Endothelial cell of umbilical vein (primary cell): ENCODE measurements at regions not wholly inside any gene's neighbourhood (a gene's known extent, or its start where the extent isn't known, plus 50 kb on each side); places are given as distances from the start of the nearest gene placed in this dataset.

Source experiments
- BruUV-seq: library from RNA; stranded (reverse); fragments of 400-500 nt; replicated peaks from 2 replicates; lab custom pipeline; 2021; lab: Mats Ljungman, UMichigan
- CTCF ChIA-PET: fragments of 300-600, 350-600 bp; sonication (Branson Sonifier 250); formaldehyde crosslinking; loops from one replicate; lab custom pipeline; 2021; ENCODE audit warnings: antibody characterized with exemption, inconsistent platforms; lab: Charles Lee
- POLR2A ChIA-PET: fragments of 300-600, 350-600 bp; sonication (Branson Sonifier 250); formaldehyde crosslinking; loops from one replicate; lab custom pipeline; 2021; ENCODE audit warnings: antibody characterized with exemption, inconsistent platforms; lab: Charles Lee
- DNase-seq: peaks from one replicate; pipeline ENCODE4 v3.0.0-alpha.2; 2011; ENCODE audit warnings: low read depth, low spot score
- FAIRE-seq: peaks from 2 replicates; lab custom pipeline; 2011; peaks lifted over from hg19 to GRCh38; lab: Jason Lieb, UNC
- H2AFZ ChIP-seq: 2 replicates; pipeline ENCODE4 v1.6.0; 2012; ENCODE audit warnings: low read depth, low read length, control low read depth, inconsistent platforms
- H3K27ac ChIP-seq: 2 replicates; pipeline ENCODE4 v1.5.1; 2011; ENCODE audit warnings: low read depth, mild to moderate bottlenecking, control low read depth, low read length, moderate library complexity; ENCODE audit not compliant: insufficient read depth
- H3K27me3 ChIP-seq, 2 experiments: 2 replicates each; pipeline versions ENCODE4 v1.6.0 to v1.6.1; 2011; ENCODE audit warnings: low read length in 2 of 2, mixed read lengths in 1 of 2; ENCODE audit not compliant: control insufficient read depth in 2 of 2, insufficient read depth in 2 of 2
- H3K36me3 ChIP-seq, 2 experiments: 2 replicates in 1 of 2; 3 replicates in 1 of 2; pipeline ENCODE4 v1.5.1; 2011; ENCODE audit warnings: low read length in 2 of 2, mild to moderate bottlenecking in 1 of 2, moderate library complexity in 1 of 2; ENCODE audit not compliant: control insufficient read depth in 2 of 2, insufficient read depth in 2 of 2; ENCODE audit errors: extremely low read depth in 1 of 2
- H3K4me1 ChIP-seq: 3 replicates; pipeline ENCODE4 v1.5.1; 2011; ENCODE audit warnings: mild to moderate bottlenecking, low read length; ENCODE audit not compliant: control insufficient read depth, insufficient read depth; ENCODE audit errors: extremely low read depth
- H3K4me2 ChIP-seq: 2 replicates; pipeline ENCODE4 v1.6.1; 2011; ENCODE audit warnings: low read length, control low read depth, mixed read lengths; ENCODE audit not compliant: insufficient read depth
- H3K4me3 ChIP-seq, 3 experiments: fragments of 200-600 bp in 1 of 3; sonication (generic), shearing (Covaris generic) in 1 of 3; replicated peaks in 1 of 3; 2 replicates each; pipeline ENCODE4 v1.5.1; 2011 to 2016; ENCODE audit warnings: control low read depth in 3 of 3, low read length in 3 of 3, mild to moderate bottlenecking in 2 of 3, inconsistent platforms in 1 of 3, low read depth in 1 of 3, moderate library complexity in 1 of 3; ENCODE audit not compliant: insufficient read depth in 1 of 3
- H3K79me2 ChIP-seq: 2 replicates; pipeline ENCODE4 v1.6.0; 2012; ENCODE audit warnings: low read length, inconsistent platforms; ENCODE audit not compliant: control insufficient read depth, insufficient read depth
- H3K9ac ChIP-seq: replicated peaks from 2 replicates; pipeline ENCODE3; 2011; ENCODE audit warnings: low read length, control low read depth; ENCODE audit not compliant: insufficient read depth; ENCODE audit errors: extremely low read depth
- H3K9me1 ChIP-seq: replicated peaks from 3 replicates; pipeline ENCODE4 v1.6.0; 2011; ENCODE audit warnings: mild to moderate bottlenecking, low read length; ENCODE audit not compliant: control insufficient read depth, insufficient read depth; ENCODE audit errors: extremely low read depth
- H3K9me3 ChIP-seq: replicated peaks from 2 replicates; pipeline ENCODE4 v1.5.1; 2012; ENCODE audit warnings: low read length, inconsistent platforms; ENCODE audit not compliant: control insufficient read depth, insufficient read depth
- H4K20me1 ChIP-seq: replicated peaks from 2 replicates; pipeline ENCODE3; 2011; ENCODE audit warnings: mild to moderate bottlenecking, low read length; ENCODE audit not compliant: control insufficient read depth, insufficient read depth; ENCODE audit errors: extremely low read depth
- EZH2 ChIP-seq: IDR thresholded peaks from 2 replicates; pipeline ENCODE4 v1.6.1; 2012; ENCODE audit warnings: borderline replicate concordance, low read depth, mild to moderate bottlenecking, moderate library complexity, low read length, inconsistent platforms; ENCODE audit not compliant: severe bottlenecking
- FOS ChIP-seq: IDR thresholded peaks from 2 replicates; pipeline ENCODE4 v1.6.1; 2011; ENCODE audit warnings: mild to moderate bottlenecking, low read length, moderate library complexity, borderline replicate concordance; ENCODE audit not compliant: insufficient read depth
- GATA2 ChIP-seq: IDR thresholded peaks from 2 replicates; pipeline ENCODE4 v1.7.0; 2011; ENCODE audit warnings: low read depth, mild to moderate bottlenecking, moderate library complexity, mixed read lengths, low read length; ENCODE audit not compliant: insufficient read length, insufficient read depth
- JUN ChIP-seq: IDR thresholded peaks from 2 replicates; pipeline ENCODE4 v1.6.1; 2011; ENCODE audit warnings: borderline replicate concordance, low read depth; ENCODE audit not compliant: insufficient read length, insufficient read depth
- MYC ChIP-seq: IDR thresholded peaks from one replicate; pipeline ENCODE4 v1.6.1; 2011; ENCODE audit warnings: mild to moderate bottlenecking, low read depth, low read length
- POLR2A ChIP-seq: IDR thresholded peaks from 2 replicates; pipeline ENCODE4 v1.6.1; 2012; ENCODE audit warnings: low read depth, mild to moderate bottlenecking, control low read depth, low read length
- POLR2AphosphoS5 ChIP-seq: IDR thresholded peaks from 2 replicates; pipeline ENCODE4 v1.6.1; 2012; ENCODE audit warnings: low read depth, mild to moderate bottlenecking, control low read depth, low read length, moderate library complexity; ENCODE audit not compliant: insufficient read depth
- dilution Hi-C: fragments of 300-500 bp; cut with MboI; formaldehyde crosslinking; loops from one replicate; pipeline ENCODE4 v1.15.0; 2019; ENCODE audit warnings: low sequenced_read_pairs; ENCODE audit not compliant: extremely low pct_ligation_motif_present
- intact Hi-C: fragments of 100-400 bp; cut with micrococcal nuclease; formaldehyde crosslinking; loops from one replicate; pipeline ENCODE4 v1.10.0; 2022
- TF ChIP-seq, protein P1 (sequence below): IDR thresholded peaks from 2 replicates; pipeline ENCODE4 v1.6.1; 2011; ENCODE audit not compliant: insufficient read depth, insufficient read length
- TF ChIP-seq, protein P2 (sequence below), 2 donors: IDR thresholded peaks; 1 replicate in 1 of 2; 2 replicates in 1 of 2; pipeline ENCODE4 v1.5.1; 2011; ENCODE audit warnings: low read length in 2 of 2, mild to moderate bottlenecking in 2 of 2, moderate library complexity in 2 of 2, control low read depth in 1 of 2, inconsistent platforms in 1 of 2, low read depth in 1 of 2; ENCODE audit not compliant: insufficient read depth in 1 of 2; ENCODE audit errors: extremely low read depth in 1 of 2

DNA sequence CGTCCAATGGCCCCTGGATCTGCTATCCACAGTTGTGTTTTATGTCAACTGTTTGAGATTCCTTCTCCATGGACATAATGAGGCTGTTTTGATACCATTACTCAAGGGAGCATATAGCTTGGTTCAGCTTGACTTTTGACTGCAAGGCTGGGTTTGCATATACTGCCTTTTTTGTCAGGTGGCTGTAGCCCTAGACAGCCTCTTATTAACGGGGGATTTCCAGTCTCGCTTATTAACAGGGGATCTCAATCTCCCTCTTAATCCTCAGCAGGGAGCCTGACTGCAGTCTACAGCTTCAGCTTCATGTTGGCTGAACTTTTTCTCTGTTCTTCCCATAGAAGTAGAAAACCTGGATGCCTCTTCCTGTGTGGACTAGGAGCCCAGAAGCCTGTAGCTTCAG, 73.7 kb upstream of the TNC start:
- no peaks in the 10 kb centered on the region for H3K27me3 ChIP-seq
- H3K4me3 ChIP-seq, result no peak overlapping the region
- no peak overlapping the region for H3K9ac ChIP-seq
- TF ChIP-seq MYC (no peak), EZH2 (no peak), JUN (no peak), POLR2AphosphoS5 (no peak), FOS (no peak), GATA2 (no peak), POLR2A (no peak)
- TF ChIP-seq, protein P1, sequence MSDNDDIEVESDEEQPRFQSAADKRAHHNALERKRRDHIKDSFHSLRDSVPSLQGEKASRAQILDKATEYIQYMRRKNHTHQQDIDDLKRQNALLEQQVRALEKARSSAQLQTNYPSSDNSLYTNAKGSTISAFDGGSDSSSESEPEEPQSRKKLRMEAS, result no peak
- TF ChIP-seq, protein P2, sequence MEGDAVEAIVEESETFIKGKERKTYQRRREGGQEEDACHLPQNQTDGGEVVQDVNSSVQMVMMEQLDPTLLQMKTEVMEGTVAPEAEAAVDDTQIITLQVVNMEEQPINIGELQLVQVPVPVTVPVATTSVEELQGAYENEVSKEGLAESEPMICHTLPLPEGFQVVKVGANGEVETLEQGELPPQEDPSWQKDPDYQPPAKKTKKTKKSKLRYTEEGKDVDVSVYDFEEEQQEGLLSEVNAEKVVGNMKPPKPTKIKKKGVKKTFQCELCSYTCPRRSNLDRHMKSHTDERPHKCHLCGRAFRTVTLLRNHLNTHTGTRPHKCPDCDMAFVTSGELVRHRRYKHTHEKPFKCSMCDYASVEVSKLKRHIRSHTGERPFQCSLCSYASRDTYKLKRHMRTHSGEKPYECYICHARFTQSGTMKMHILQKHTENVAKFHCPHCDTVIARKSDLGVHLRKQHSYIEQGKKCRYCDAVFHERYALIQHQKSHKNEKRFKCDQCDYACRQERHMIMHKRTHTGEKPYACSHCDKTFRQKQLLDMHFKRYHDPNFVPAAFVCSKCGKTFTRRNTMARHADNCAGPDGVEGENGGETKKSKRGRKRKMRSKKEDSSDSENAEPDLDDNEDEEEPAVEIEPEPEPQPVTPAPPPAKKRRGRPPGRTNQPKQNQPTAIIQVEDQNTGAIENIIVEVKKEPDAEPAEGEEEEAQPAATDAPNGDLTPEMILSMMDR (IDR thresholded peaks at IDR 0.05; ENCODE audit: extremely low read depth in 1 of 2, insufficient read depth in 1 of 2, low read depth in 1 of 2, low read length in 2 of 2), result no peak
- no peaks in the 10 kb centered on the region for H3K9me1 ChIP-seq
- no peaks in the 10 kb centered on the region for H3K79me2 ChIP-seq
- DNase-seq (no peak), FAIRE-seq (no peak)
- H3K4me1 ChIP-seq, result no peaks in the 10 kb centered on the region
- H3K9me3 ChIP-seq, result peaks cover 2% of the 10 kb centered on the region
- no peak overlapping the region for H3K4me2 ChIP-seq
- BruUV-seq, result no TSS peak
- dilution Hi-C loops (no loop called here), intact Hi-C loops (no loop called here)
- H2AFZ ChIP-seq, result no peak overlapping the region
- H3K27ac ChIP-seq, result no peak overlapping the region
- POLR2A ChIA-PET, result interaction anchor here (0.6 kb wide), 1 partner anchor 111 kb away, joined by 7 read pairs; no protein-coding TSS in a partner anchor
- H3K36me3 ChIP-seq, result no peaks in the 10 kb centered on the region
- CTCF ChIA-PET, result no interaction called here
- no peaks in the 10 kb centered on the region for H4K20me1 ChIP-seq
